ENCODE measurements at regions not wholly inside any gene's neighbourhood (a gene's known extent, or its start where the extent isn't known, plus 50 kb on each side); places are given as distances from the start of the nearest gene placed in this dataset.

- Histone ChIP-seq H3K4me1 (ENCODE audit: insufficient read depth) (no peaks in the 10 kb centered on the region), H3K27ac (no peak overlapping the region), H3K9me2 (replicated peaks; ENCODE audit: insufficient read depth) (no peaks in the 10 kb centered on the region), H4K20me1 (ENCODE audit: insufficient read depth, poor library complexity, severe bottlenecking) (no peaks in the 10 kb centered on the region), H3K9me3 (ENCODE audit: low read depth) (no peaks in the 10 kb centered on the region), H3K4me3 (no peak overlapping the region), H3K27me3 (no peaks in the 10 kb centered on the region), H3K79me2 (no peaks in the 10 kb centered on the region), H3K36me3 (replicated peaks; ENCODE audit: insufficient read depth, low read depth) (no peaks in the 10 kb centered on the region), H3K4me2 (no peak overlapping the region), H2AFZ (no peak overlapping the region)
- TF ChIP-seq, protein P1, sequence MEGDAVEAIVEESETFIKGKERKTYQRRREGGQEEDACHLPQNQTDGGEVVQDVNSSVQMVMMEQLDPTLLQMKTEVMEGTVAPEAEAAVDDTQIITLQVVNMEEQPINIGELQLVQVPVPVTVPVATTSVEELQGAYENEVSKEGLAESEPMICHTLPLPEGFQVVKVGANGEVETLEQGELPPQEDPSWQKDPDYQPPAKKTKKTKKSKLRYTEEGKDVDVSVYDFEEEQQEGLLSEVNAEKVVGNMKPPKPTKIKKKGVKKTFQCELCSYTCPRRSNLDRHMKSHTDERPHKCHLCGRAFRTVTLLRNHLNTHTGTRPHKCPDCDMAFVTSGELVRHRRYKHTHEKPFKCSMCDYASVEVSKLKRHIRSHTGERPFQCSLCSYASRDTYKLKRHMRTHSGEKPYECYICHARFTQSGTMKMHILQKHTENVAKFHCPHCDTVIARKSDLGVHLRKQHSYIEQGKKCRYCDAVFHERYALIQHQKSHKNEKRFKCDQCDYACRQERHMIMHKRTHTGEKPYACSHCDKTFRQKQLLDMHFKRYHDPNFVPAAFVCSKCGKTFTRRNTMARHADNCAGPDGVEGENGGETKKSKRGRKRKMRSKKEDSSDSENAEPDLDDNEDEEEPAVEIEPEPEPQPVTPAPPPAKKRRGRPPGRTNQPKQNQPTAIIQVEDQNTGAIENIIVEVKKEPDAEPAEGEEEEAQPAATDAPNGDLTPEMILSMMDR (IDR thresholded peaks at IDR 0.05; ENCODE audit: poor library complexity): no peak
- no peak for TF ChIP-seq EZH2phosphoT487 (IDR thresholded peaks at IDR 0.05; ENCODE audit: low read depth, severe bottlenecking, unreplicated experiment)
- TF ChIP-seq EZH2 (IDR thresholded peaks at IDR 0.05; ENCODE audit: borderline replicate concordance): no peak
- peak; percentile 5 for DNase-seq (ENCODE audit: low spot score)
- 10% methylated on average over 1 of the region's 1 CpG for WGBS (ENCODE audit: low lambda C conversion rate, missing lambda C conversion rate)
Observed at GRCh38 chr7:10346032-10346431, 627.6 kb upstream of the PHF14 start.

GRCh38 chr7:10355816-10356215 is 617.9 kb upstream of the PHF14 start:
- Histone ChIP-seq H4K20me1 (ENCODE audit: insufficient read depth, poor library complexity, severe bottlenecking) (no peaks in the 10 kb centered on the region), H3K9me2 (replicated peaks; ENCODE audit: insufficient read depth) (no peaks in the 10 kb centered on the region), H3K4me1 (ENCODE audit: insufficient read depth) (no peaks in the 10 kb centered on the region), H3K36me3 (replicated peaks; ENCODE audit: insufficient read depth, low read depth) (no peaks in the 10 kb centered on the region), H3K4me2 (no peak overlapping the region), H3K4me3 (no peak overlapping the region), H3K27me3 (no peaks in the 10 kb centered on the region), H3K9me3 (ENCODE audit: low read depth) (no peaks in the 10 kb centered on the region), H3K27ac (no peak overlapping the region), H2AFZ (no peak overlapping the region), H3K79me2 (no peaks in the 10 kb centered on the region)
- TF ChIP-seq, protein P1 (IDR thresholded peaks at IDR 0.05; ENCODE audit: poor library complexity): no peak
- TF ChIP-seq EZH2phosphoT487 (IDR thresholded peaks at IDR 0.05; ENCODE audit: low read depth, severe bottlenecking, unreplicated experiment) (no peak), EZH2 (IDR thresholded peaks at IDR 0.05; ENCODE audit: borderline replicate concordance) (no peak)
- no peak for DNase-seq (ENCODE audit: low spot score)
- 98% methylated on average over 2 of the region's 2 CpGs for WGBS (ENCODE audit: low lambda C conversion rate, missing lambda C conversion rate)

DNA sequence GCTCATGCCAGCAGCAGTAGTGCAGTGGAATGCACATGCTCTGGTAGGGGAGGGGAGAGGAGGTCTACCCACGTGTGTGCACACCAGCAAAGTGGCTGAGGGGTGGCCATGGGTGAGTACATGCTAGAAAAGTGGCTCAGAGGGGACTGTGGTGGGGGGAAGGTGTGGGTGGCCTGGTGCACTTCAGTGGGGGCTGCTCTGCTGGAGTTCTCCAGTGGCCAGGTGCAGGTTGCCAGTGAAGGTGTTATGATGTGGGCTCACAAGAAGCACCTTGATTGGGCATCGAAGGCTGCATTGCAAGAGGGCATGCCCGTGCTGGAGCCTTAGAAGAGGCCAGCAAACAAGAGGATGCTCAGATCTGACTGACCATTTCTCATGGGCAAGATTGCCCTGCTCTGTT is 613.6 kb upstream of the PHF14 start:
- WGBS (ENCODE audit: low lambda C conversion rate, missing lambda C conversion rate): 78% methylated on average over 3 of the region's 3 CpGs

More for the DNA sequence above, 613.6 kb upstream of the PHF14 start:
- DNase-seq (ENCODE audit: low spot score): no peak
- H3K79me2 ChIP-seq: no peaks in the 10 kb centered on the region
- no peak overlapping the region for H3K27ac ChIP-seq
- H4K20me1 ChIP-seq (ENCODE audit: insufficient read depth, poor library complexity, severe bottlenecking): no peaks in the 10 kb centered on the region
- H3K36me3 ChIP-seq (replicated peaks; ENCODE audit: insufficient read depth, low read depth): no peaks in the 10 kb centered on the region
- H3K4me3 ChIP-seq: no peak overlapping the region
- H3K27me3 ChIP-seq: no peaks in the 10 kb centered on the region
- no peak overlapping the region for H3K4me2 ChIP-seq
- no peaks in the 10 kb centered on the region for H3K9me2 ChIP-seq (replicated peaks; ENCODE audit: insufficient read depth)
- TF ChIP-seq EZH2 (IDR thresholded peaks at IDR 0.05; ENCODE audit: borderline replicate concordance): no peak
- TF ChIP-seq, protein P1 (IDR thresholded peaks at IDR 0.05; ENCODE audit: poor library complexity): no peak
- TF ChIP-seq EZH2phosphoT487 (IDR thresholded peaks at IDR 0.05; ENCODE audit: low read depth, severe bottlenecking, unreplicated experiment): no peak
- no peaks in the 10 kb centered on the region for H3K4me1 ChIP-seq (ENCODE audit: insufficient read depth)
- no peaks in the 10 kb centered on the region for H3K9me3 ChIP-seq (ENCODE audit: low read depth)
- no peak overlapping the region for H2AFZ ChIP-seq

Data from hepatocyte (in vitro differentiated cells).